GM12892 (cell line): ENCODE measurements at regions not wholly inside any gene's neighbourhood (a gene's known extent, or its start where the extent isn't known, plus 50 kb on each side); places are given as distances from the start of the nearest gene placed in this dataset.

ENCODE experiments used
- POLR2AphosphoS5 ChIP-seq: IDR thresholded peaks from 2 replicates; pipeline ENCODE4 v1.6.1; 2011; ENCODE audit warnings: low read depth, low read length, control low read depth
- TAF1 ChIP-seq: IDR thresholded peaks from 2 replicates; pipeline ENCODE4 v1.6.1; 2011; ENCODE audit warnings: low read depth, mild to moderate bottlenecking, control low read depth, low read length, borderline replicate concordance

GRCh38 chr4:57445686-57446085 is 335.5 kb upstream of the IGFBP7 start:
- TF ChIP-seq POLR2AphosphoS5: no peak
- TF ChIP-seq TAF1: no peak
